ENCODE measurements at regions not wholly inside any gene's neighbourhood (a gene's known extent, or its start where the extent isn't known, plus 50 kb on each side); places are given as distances from the start of the nearest gene placed in this dataset.
"Not testable (repeated sequence)": the region's sequence is repeated elsewhere in the genome, so short reads cannot be mapped to it uniquely, and the experiment has no call there.

- Histone ChIP-seq H3K4me1 (ENCODE audit: control insufficient read depth in 2 of 2, insufficient read depth in 2 of 2, low read length in 2 of 2) (no peaks in the 10 kb centered on the region), H3K27ac (ENCODE audit: low read depth in 1 of 2, low read length in 1 of 2) (no peak overlapping the region), H3K27me3 (ENCODE audit: control insufficient read depth in 2 of 2, insufficient read depth in 1 of 2, low read length in 1 of 2) (no peaks in the 10 kb centered on the region), H3K4me3 (ENCODE audit: low read length in 2 of 2) (no peak overlapping the region), H3K9me3 (ENCODE audit: control insufficient read depth in 2 of 2, insufficient read depth in 1 of 2, low read length in 1 of 2) (no peaks in the 10 kb centered on the region), H3K36me3 (ENCODE audit: control insufficient read depth in 2 of 2, insufficient read depth in 2 of 2, low read length in 1 of 2) (no peaks in the 10 kb centered on the region)
- DNase-seq (ENCODE audit: low read depth in 6 of 9, low spot score in 9 of 9): no peak
- 90% methylated on average over 9 of the region's 9 CpGs for WGBS
These were observed 82.1 kb upstream of the ELAC2 start for GRCh38 chr17:13099926-13100325.

- no peak overlapping the region for H3K4me3 ChIP-seq (ENCODE audit: low read length in 2 of 2)
- DNase-seq (ENCODE audit: low read depth in 6 of 9, low spot score in 9 of 9): no peak
- no peaks in the 10 kb centered on the region for H3K9me3 ChIP-seq (ENCODE audit: control insufficient read depth in 2 of 2, insufficient read depth in 1 of 2, low read length in 1 of 2)
- 79% methylated on average over 10 of the region's 10 CpGs for WGBS
- no peak overlapping the region for H3K27ac ChIP-seq (ENCODE audit: low read depth in 1 of 2, low read length in 1 of 2)
- H3K36me3 ChIP-seq (ENCODE audit: control insufficient read depth in 2 of 2, insufficient read depth in 2 of 2, low read length in 1 of 2): no peaks in the 10 kb centered on the region
- H3K27me3 ChIP-seq (ENCODE audit: control insufficient read depth in 2 of 2, insufficient read depth in 1 of 2, low read length in 1 of 2): no peaks in the 10 kb centered on the region
- no peaks in the 10 kb centered on the region for H3K4me1 ChIP-seq (ENCODE audit: control insufficient read depth in 2 of 2, insufficient read depth in 2 of 2, low read length in 2 of 2)
These were observed 81.4 kb upstream of the ELAC2 start for GRCh38 chr17:13099089-13099735.

- no peaks in the 10 kb centered on the region for H3K27me3 ChIP-seq (ENCODE audit: control insufficient read depth in 2 of 2, insufficient read depth in 1 of 2, low read length in 1 of 2)
- no peaks in the 10 kb centered on the region for H3K9me3 ChIP-seq (ENCODE audit: control insufficient read depth in 2 of 2, insufficient read depth in 1 of 2, low read length in 1 of 2)
- H3K27ac ChIP-seq (ENCODE audit: low read depth in 1 of 2, low read length in 1 of 2): no peak overlapping the region
- H3K4me3 ChIP-seq (ENCODE audit: low read length in 2 of 2): no peak overlapping the region
- H3K4me1 ChIP-seq (ENCODE audit: control insufficient read depth in 2 of 2, insufficient read depth in 2 of 2, low read length in 2 of 2): no peaks in the 10 kb centered on the region
- WGBS: 79% methylated on average over 3 of the region's 3 CpGs
- H3K36me3 ChIP-seq (ENCODE audit: control insufficient read depth in 2 of 2, insufficient read depth in 2 of 2, low read length in 1 of 2): no peaks in the 10 kb centered on the region
- DNase-seq (ENCODE audit: low read depth in 6 of 9, low spot score in 9 of 9): no peak
These were observed 78.5 kb upstream of the ELAC2 start for GRCh38 chr17:13096291-13096690.

- not testable (repeated sequence) for H3K36me3 ChIP-seq (ENCODE audit: control insufficient read depth in 2 of 2, insufficient read depth in 2 of 2, low read length in 1 of 2); H3K27ac ChIP-seq (ENCODE audit: low read depth in 1 of 2, low read length in 1 of 2); DNase-seq (ENCODE audit: low read depth in 6 of 9, low spot score in 9 of 9); H3K27me3 ChIP-seq (ENCODE audit: control insufficient read depth in 2 of 2, insufficient read depth in 1 of 2, low read length in 1 of 2); H3K4me1 ChIP-seq (ENCODE audit: control insufficient read depth in 2 of 2, insufficient read depth in 2 of 2, low read length in 2 of 2); H3K9me3 ChIP-seq (ENCODE audit: control insufficient read depth in 2 of 2, insufficient read depth in 1 of 2, low read length in 1 of 2); H3K4me3 ChIP-seq (ENCODE audit: low read length in 2 of 2)
- 94% methylated on average over 5 of the region's 5 CpGs for WGBS
These were observed 74.2 kb upstream of the ELAC2 start for GRCh38 chr17:13092010-13092409.

GRCh38 chr17:13088666-13089065 is 70.8 kb upstream of the ELAC2 start:
- Histone ChIP-seq H3K4me1 (ENCODE audit: control insufficient read depth in 2 of 2, insufficient read depth in 2 of 2, low read length in 2 of 2) (no peaks in the 10 kb centered on the region), H3K27ac (ENCODE audit: low read depth in 1 of 2, low read length in 1 of 2) (no peak overlapping the region), H3K9me3 (ENCODE audit: control insufficient read depth in 2 of 2, insufficient read depth in 1 of 2, low read length in 1 of 2) (no peaks in the 10 kb centered on the region), H3K4me3 (ENCODE audit: low read length in 2 of 2) (no peak overlapping the region), H3K36me3 (ENCODE audit: control insufficient read depth in 2 of 2, insufficient read depth in 2 of 2, low read length in 1 of 2) (no peaks in the 10 kb centered on the region), H3K27me3 (ENCODE audit: control insufficient read depth in 2 of 2, insufficient read depth in 1 of 2, low read length in 1 of 2) (no peaks in the 10 kb centered on the region)
- DNase-seq (ENCODE audit: low read depth in 6 of 9, low spot score in 9 of 9): no peak
- 83% methylated on average over 5 of the region's 5 CpGs for WGBS

GRCh38 chr17:13087802-13088201 is 70.0 kb upstream of the ELAC2 start:
- no peak overlapping the region for H3K4me3 ChIP-seq (ENCODE audit: low read length in 2 of 2)
- no peaks in the 10 kb centered on the region for H3K27me3 ChIP-seq (ENCODE audit: control insufficient read depth in 2 of 2, insufficient read depth in 1 of 2, low read length in 1 of 2)
- H3K9me3 ChIP-seq (ENCODE audit: control insufficient read depth in 2 of 2, insufficient read depth in 1 of 2, low read length in 1 of 2): no peaks in the 10 kb centered on the region
- DNase-seq (ENCODE audit: low read depth in 6 of 9, low spot score in 9 of 9): no peak
- H3K4me1 ChIP-seq (ENCODE audit: control insufficient read depth in 2 of 2, insufficient read depth in 2 of 2, low read length in 2 of 2): no peaks in the 10 kb centered on the region
- WGBS: 90% methylated on average over 3 of the region's 3 CpGs
- no peak overlapping the region for H3K27ac ChIP-seq (ENCODE audit: low read depth in 1 of 2, low read length in 1 of 2)
- H3K36me3 ChIP-seq (ENCODE audit: control insufficient read depth in 2 of 2, insufficient read depth in 2 of 2, low read length in 1 of 2): no peaks in the 10 kb centered on the region

- 88% methylated on average over 11 of the region's 11 CpGs for WGBS
- DNase-seq (ENCODE audit: low read depth in 6 of 9, low spot score in 9 of 9): no peak
- H3K27me3 ChIP-seq (ENCODE audit: control insufficient read depth in 2 of 2, insufficient read depth in 1 of 2, low read length in 1 of 2): no peaks in the 10 kb centered on the region
- no peaks in the 10 kb centered on the region for H3K36me3 ChIP-seq (ENCODE audit: control insufficient read depth in 2 of 2, insufficient read depth in 2 of 2, low read length in 1 of 2)
- no peak overlapping the region for H3K27ac ChIP-seq (ENCODE audit: low read depth in 1 of 2, low read length in 1 of 2)
- no peaks in the 10 kb centered on the region for H3K9me3 ChIP-seq (ENCODE audit: control insufficient read depth in 2 of 2, insufficient read depth in 1 of 2, low read length in 1 of 2)
- H3K4me3 ChIP-seq (ENCODE audit: low read length in 2 of 2): no peak overlapping the region
- H3K4me1 ChIP-seq (ENCODE audit: control insufficient read depth in 2 of 2, insufficient read depth in 2 of 2, low read length in 2 of 2): no peaks in the 10 kb centered on the region
These were observed 68.4 kb upstream of the ELAC2 start for GRCh38 chr17:13086142-13086769.

- DNase-seq (ENCODE audit: low read depth in 6 of 9, low spot score in 9 of 9): no peak
- H3K27ac ChIP-seq (ENCODE audit: low read depth in 1 of 2, low read length in 1 of 2): no peak overlapping the region
- no peaks in the 10 kb centered on the region for H3K4me1 ChIP-seq (ENCODE audit: control insufficient read depth in 2 of 2, insufficient read depth in 2 of 2, low read length in 2 of 2)
- no peaks in the 10 kb centered on the region for H3K36me3 ChIP-seq (ENCODE audit: control insufficient read depth in 2 of 2, insufficient read depth in 2 of 2, low read length in 1 of 2)
- no peak overlapping the region for H3K4me3 ChIP-seq (ENCODE audit: low read length in 2 of 2)
- H3K27me3 ChIP-seq (ENCODE audit: control insufficient read depth in 2 of 2, insufficient read depth in 1 of 2, low read length in 1 of 2): no peaks in the 10 kb centered on the region
- 56% methylated on average over 2 of the region's 2 CpGs for WGBS
- H3K9me3 ChIP-seq (ENCODE audit: control insufficient read depth in 2 of 2, insufficient read depth in 1 of 2, low read length in 1 of 2): no peaks in the 10 kb centered on the region
These were observed 67.8 kb upstream of the ELAC2 start for GRCh38 chr17:13085578-13085977.

GRCh38 chr17:13084420-13084819 is 66.6 kb upstream of the ELAC2 start:
- Histone ChIP-seq H3K36me3 (ENCODE audit: control insufficient read depth in 2 of 2, insufficient read depth in 2 of 2, low read length in 1 of 2) (no peaks in the 10 kb centered on the region), H3K4me3 (ENCODE audit: low read length in 2 of 2) (no peak overlapping the region), H3K4me1 (ENCODE audit: control insufficient read depth in 2 of 2, insufficient read depth in 2 of 2, low read length in 2 of 2) (no peaks in the 10 kb centered on the region), H3K27ac (ENCODE audit: low read depth in 1 of 2, low read length in 1 of 2) (no peak overlapping the region), H3K9me3 (ENCODE audit: control insufficient read depth in 2 of 2, insufficient read depth in 1 of 2, low read length in 1 of 2) (no peaks in the 10 kb centered on the region), H3K27me3 (ENCODE audit: control insufficient read depth in 2 of 2, insufficient read depth in 1 of 2, low read length in 1 of 2) (no peaks in the 10 kb centered on the region)
- WGBS: 61% methylated on average over 3 of the region's 3 CpGs
- no peak for DNase-seq (ENCODE audit: low read depth in 6 of 9, low spot score in 9 of 9)

Data from thymus (tissue), 11 donors.